ENCODE measurements at regions not wholly inside any gene's neighbourhood (a gene's known extent, or its start where the extent isn't known, plus 50 kb on each side); places are given as distances from the start of the nearest gene placed in this dataset.

GRCh38 chr6:50102676-50103075 is 52.9 kb upstream of the DEFB112 start:
- DNase-seq (ENCODE audit: low spot score) = no peak

DNA sequence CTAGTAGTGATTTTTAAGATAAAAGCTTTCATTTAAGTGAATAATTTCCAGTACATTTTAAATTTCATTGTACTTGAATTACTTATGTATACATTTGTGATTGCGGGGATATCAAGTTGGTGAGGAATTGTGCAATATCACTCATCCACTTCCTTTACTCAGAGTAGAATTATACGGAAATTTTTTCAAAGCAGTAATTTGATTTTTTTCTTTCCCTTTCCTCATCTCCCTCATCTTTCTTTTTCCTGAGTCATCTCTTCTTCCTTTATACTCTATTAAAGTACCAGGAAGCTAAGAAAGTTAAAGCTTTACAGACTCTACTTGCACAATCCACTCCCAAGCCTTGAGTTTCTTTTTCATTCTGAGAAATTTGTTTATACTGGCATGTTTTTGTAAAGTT is 60.9 kb upstream of the DEFB112 start:
- no peak for DNase-seq (ENCODE audit: low spot score)

DNA sequence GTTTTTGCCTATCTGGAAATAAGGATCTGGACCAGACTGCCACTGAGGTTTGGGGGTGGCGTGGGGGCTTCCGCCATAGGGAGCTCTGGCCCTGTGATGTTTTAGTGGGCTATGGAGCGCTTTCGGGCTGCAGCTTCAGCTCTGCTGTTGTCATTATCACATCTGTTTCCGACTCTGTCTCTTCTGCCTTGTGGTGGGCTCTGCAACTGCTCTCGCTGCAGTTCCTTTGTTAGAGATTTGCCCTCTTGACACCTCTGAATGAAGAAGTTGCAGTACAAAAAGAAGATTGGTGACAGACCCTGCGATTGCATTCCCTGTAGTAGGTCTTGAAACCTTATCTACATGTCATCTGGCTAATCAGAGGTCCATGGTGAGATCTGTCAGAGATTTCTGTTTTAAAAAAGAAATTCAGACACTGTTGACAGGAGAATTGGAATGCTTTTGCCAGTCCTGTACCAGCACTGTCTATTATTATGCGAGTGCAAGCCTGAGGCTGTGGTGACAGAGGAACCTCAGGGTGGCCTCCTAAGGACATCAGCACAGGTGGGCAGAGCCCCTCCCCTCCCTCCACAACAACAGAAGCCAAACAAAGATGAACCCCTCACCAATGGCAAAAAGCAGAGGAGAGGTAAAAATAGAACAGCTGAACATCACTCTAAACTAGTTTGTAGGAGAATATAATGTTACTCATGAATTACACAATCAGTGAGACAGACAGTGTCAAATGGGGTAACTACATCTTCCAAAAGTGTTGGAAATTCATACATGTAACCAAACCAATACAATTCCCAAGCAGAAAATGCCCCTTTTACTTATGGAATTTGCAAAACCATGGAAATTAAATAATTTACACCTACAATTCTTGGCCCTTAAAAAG is 63.5 kb upstream of the DEFB112 start:
- DNase-seq (ENCODE audit: low spot score) = no peak

DNA sequence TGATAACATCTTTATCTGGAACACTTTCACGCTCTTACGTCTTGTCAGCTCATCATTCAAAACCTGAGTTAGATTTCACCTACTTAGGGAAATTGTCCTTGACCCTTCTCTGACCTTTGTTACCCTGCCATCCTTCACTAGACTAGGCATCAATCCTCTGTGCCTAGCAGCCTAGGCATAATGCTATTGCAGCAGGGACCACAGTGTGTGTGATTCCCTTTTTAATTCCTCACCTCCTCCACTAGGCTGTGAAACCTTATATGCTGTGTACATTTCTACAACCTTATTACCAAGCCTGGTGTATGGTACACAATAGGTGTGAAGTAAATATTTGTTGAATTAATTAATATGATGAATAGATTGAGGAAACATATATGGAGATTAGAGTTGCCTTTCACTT is 66.7 kb upstream of the DEFB112 start:
- DNase-seq (ENCODE audit: low spot score) = no peak

DNA sequence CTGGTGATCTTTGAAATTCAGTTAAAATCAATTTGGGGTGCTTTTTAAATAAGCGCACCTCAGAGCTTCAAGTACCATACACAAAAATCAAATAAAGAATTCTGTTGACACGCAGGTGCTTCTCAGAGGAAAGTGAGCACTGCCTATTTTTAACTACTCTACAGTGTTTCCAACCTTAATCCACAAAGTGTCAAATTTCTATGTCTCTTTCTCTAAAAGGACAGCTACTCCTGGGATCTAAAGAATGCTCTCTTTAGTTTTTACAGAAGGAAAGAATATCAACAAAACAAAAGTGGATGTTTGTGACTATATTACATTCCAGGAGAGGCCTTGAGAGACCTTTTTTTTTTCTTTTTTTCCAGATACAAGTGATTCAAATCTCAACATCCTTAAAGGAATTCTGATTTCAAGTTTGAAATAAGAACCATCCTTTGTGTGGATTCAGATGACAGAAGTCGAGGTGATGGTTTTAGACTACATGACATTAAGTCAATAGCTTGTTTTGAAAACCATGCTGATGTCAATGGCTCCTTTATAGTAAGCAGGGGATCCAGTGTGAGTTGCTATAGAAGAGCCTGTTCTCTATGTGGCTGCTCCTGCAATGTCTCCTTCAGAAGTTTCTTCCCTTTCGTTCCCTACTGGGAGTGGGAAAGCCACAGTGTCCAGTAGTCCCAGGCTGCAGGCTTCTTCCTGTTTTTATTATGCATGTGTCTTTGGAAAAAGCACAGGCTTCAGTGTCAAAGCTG is 67.2 kb upstream of the DEFB112 start:
- DNase-seq (ENCODE audit: low spot score) = no peak

- DNase-seq (ENCODE audit: low spot score) = no peak
Observed at GRCh38 chr6:50120300-50120699, 70.6 kb upstream of the DEFB112 start.

DNA sequence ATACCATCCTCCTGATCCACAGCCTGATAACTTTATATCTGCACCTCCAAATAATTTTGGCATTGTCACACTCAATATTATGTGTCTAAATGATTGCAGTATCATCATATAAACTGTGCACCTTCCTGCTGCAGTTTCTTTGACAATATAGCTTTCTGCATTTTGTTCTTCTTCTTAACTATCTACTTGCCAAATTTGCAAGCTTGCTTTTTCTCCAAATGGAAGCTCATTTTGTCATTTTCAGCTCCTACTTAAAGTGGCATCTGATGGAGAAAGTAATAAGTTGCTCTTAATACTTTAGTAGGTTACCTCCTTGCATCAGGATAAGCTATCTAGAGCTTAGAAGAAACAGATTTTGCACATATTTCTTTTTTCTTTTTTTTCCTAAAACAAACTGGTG is 74.0 kb upstream of the DEFB112 start:
- DNase-seq (ENCODE audit: low spot score) = no peak

DNA sequence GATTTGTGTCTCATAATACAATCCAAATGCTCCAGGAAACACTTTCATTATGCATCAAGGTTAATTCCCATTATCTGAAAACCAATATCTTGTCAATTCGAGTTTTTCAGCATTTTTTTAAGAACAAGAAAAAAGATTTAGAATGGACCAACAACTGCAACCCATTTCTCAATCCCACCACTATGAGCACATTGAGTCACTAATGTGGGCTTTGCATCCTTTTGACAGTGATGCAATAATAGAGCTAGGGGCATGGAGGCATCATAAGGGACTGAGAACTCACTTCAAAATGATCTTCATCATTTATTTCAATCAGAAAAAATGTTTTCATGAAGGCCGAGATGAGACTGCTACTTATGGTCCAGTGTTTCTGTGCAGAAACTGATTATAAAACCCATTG is 74.8 kb upstream of the DEFB112 start:
- no peak for DNase-seq (ENCODE audit: low spot score)

- no peak for DNase-seq (ENCODE audit: low spot score)
Observed at GRCh38 chr6:50128420-50129005, 78.8 kb upstream of the DEFB112 start.

GRCh38 chr6:50135968-50136367 is 86.2 kb upstream of the DEFB112 start:
- DNase-seq (ENCODE audit: low spot score) = no peak

GRCh38 chr6:50141100-50141499 is 91.4 kb upstream of the DEFB112 start:
- DNase-seq (ENCODE audit: low spot score) = no peak

DNA sequence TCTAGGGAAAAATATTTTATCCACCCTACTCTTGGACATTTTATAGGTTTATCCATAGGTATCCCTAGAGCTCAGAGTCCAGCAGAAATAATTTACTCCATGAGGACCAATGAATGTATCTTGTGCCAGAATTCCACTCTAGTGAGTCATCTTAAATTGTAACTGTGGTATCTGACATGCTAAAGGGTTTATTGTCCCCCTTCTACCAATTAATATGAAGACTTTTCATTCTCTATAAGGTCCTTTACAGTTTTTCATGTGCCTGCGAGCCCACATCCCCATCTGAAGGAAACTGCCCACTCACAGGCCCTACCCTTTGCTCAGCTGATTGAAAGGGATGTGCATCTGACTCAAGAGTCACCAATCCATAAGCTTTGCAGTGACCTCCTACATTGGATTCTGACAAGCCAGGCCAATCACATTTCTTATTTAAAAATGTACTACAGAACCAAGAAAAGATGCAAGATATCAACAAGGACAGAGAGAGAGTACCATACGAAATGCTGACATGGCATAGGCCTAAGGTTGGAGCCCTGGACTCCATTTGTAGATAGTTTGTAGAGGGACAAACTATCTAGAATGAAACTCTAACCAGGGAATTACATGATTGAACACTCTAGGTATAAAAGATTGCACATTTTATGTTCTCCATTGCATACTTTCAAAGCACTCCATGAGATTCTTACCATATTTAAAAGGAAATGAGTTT is 93.4 kb upstream of the DEFB112 start:
- DNase-seq (ENCODE audit: low spot score) = no peak

- no peak for DNase-seq (ENCODE audit: low spot score)
Observed at GRCh38 chr6:50145125-50145524, 95.4 kb upstream of the DEFB112 start.

DNA sequence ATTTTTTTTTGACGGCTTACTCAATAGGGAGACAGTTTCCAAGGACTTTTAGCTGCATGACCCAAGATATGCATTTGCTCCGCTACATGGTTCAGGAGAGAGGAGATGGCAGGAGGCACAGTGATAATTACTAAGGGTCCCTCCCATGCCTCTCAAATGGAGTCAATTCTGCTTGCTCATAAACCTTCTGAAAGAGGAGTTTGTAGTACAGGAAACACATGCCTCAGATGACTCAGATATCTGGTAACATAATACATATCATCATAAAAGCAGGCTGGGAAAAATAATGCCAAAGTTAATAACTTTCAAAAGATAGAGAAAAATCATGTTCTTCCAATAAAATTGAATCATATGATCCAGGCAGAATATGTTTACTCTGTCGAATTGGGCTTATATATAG is 97.6 kb upstream of the DEFB112 start:
- no peak for DNase-seq (ENCODE audit: low spot score)

DNA sequence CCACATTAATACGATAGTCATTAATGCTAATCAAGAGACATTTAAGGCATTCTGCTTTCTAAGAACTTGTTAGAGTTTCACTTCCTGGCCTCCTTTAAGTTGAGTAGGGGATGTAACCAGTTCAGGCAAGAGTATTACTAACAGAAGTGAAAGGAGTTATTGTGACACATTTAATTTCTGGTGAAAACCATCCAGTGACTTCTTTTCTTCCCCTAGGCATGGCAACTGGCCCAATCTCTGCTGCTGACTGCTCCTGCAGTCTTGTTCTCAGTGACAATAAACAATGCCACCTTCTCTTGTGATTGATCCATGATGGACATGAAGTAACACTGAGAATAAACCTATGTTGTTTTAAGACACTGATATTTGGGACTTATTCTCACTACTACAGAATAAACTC is 130.9 kb upstream of the DEFB112 start:
- no peak for DNase-seq (ENCODE audit: low spot score)

- peak; percentile 11 for DNase-seq (ENCODE audit: low spot score)
Observed at GRCh38 chr6:50185006-50185405, 135.3 kb upstream of the DEFB112 start.

DNA sequence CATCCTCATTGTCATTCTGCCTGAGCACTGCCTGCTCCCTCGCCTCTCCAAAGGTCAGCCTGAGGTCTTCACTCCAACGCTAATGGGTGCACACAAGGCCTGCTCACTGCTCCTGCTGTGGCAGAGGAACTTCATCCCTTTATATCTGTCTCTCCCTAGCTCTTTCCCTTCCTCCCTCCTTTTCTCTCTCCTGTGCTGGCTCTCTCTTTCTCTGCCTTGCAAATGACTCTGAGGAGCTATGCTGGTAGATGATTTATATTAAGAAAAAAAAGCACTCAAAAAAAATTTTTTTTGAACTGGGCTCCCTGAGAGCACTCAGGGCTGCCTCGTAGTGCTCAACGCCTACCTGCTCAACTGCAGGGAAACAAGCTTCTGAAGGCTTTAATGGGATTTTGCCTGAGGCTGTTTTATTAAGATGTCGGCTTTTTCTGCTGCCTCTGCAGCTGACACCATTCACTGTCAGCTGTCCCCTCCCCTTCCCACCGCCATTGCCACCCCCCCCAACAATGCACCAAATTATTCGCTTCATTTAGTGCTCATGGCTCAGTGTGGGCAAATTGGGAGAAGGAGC is 137.7 kb upstream of the DEFB112 start:
- DNase-seq (ENCODE audit: low spot score) = no peak

DNA sequence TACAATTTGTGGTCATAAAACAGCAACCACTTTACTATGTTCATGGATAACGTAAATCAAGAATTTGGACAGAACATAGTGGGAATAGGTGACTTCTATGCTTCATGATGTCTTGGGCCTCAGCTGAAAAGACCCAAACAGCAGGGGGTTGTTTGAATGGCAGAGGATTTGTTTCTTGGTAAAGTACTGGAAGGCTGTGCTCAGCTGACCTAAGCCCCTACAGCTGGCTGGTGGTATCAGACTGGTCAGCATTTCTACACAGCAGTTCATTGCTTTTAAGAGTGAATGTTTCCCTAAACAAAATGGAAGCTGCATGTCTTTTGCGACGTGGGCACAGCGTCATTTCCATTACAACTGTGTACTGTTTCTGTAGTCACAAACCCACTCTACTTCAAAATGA is 148.5 kb upstream of the DEFB112 start:
- DNase-seq (ENCODE audit: low spot score) = no peak

GRCh38 chr6:50202766-50203165 is 153.0 kb upstream of the DEFB112 start:
- no peak for DNase-seq (ENCODE audit: low spot score)

GRCh38 chr6:50211582-50211981 is 161.9 kb upstream of the DEFB112 start:
- DNase-seq (ENCODE audit: low spot score) = no peak

GRCh38 chr6:50213146-50213545 is 163.4 kb upstream of the DEFB112 start:
- DNase-seq (ENCODE audit: low spot score) = peak; percentile 3

DNA sequence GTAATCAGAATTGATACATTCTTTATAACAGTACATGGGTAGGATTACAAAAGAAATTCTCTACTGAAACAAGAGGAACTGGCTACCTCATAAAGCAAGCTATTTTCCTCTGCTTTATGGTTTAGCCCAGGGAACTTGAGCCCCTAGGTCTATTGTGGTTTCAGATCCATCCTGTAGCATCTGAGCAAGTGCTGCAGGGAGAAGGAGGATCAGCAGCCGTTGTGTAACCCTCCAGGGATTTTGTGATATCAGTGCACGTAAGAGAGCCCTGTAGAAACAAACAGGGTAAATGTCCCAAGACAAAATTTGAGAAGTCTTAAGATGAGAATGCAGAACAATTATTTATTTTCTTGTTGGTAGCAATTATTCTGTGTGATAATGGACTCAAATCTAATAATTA is 165.2 kb upstream of the DEFB112 start:
- DNase-seq (ENCODE audit: low spot score) = no peak

Measured in Ammon's horn (tissue), 1 donor.